Lung (tissue), 11 donors: ENCODE measurements at regions not wholly inside any gene's neighbourhood (a gene's known extent, or its start where the extent isn't known, plus 50 kb on each side); places are given as distances from the start of the nearest gene placed in this dataset.

Experiments used
- ATAC-seq: fragments of 200-7000 bp; cut with Tn5 transposase; one replicate; pipeline ENCODE4 v1.9.1; 2020; ENCODE audit warnings: moderate number of reproducible peaks; ENCODE audit not compliant: insufficient read depth, low FRiP score
- DNase-seq, 3 donors: peaks; one replicate each; pipeline ENCODE4 v3.0.0-alpha.2; 2013 to 2017
- H3K27ac ChIP-seq, 2 donors: one replicate each; pipeline ENCODE4 v1.5.1; 2013; ENCODE audit warnings: mild to moderate bottlenecking in 2 of 2, moderate library complexity in 2 of 2, control low read depth in 1 of 2, inconsistent platforms in 1 of 2, low read depth in 1 of 2, low read length in 1 of 2
- H3K27me3 ChIP-seq, 3 donors: one replicate each; pipeline ENCODE4 v1.5.1; 2013; ENCODE audit warnings: low read length in 2 of 3; ENCODE audit not compliant: control insufficient read depth in 3 of 3, insufficient read depth in 3 of 3
- H3K36me3 ChIP-seq, 4 donors: one replicate each; pipeline ENCODE4 v1.5.1; 2013; ENCODE audit warnings: low read length in 4 of 4, mild to moderate bottlenecking in 1 of 4, moderate library complexity in 1 of 4; ENCODE audit not compliant: control insufficient read depth in 4 of 4, insufficient read depth in 4 of 4
- H3K4me1 ChIP-seq, 5 donors: one replicate each; pipeline ENCODE4 v1.5.1; 2013; ENCODE audit warnings: low read length in 5 of 5, mild to moderate bottlenecking in 2 of 5, moderate library complexity in 1 of 5; ENCODE audit not compliant: control insufficient read depth in 5 of 5, insufficient read depth in 5 of 5
- H3K4me3 ChIP-seq: one replicate; pipeline ENCODE4 v1.5.1; 2013; ENCODE audit warnings: mild to moderate bottlenecking, control low read depth, moderate library complexity
- H3K9ac ChIP-seq, 2 donors: one replicate each; pipeline ENCODE4 v1.5.1; 2013; ENCODE audit warnings: low read length in 2 of 2, control low read depth in 1 of 2; ENCODE audit not compliant: insufficient read depth in 1 of 2
- H3K9me3 ChIP-seq, 4 donors: one replicate each; pipeline ENCODE4 v1.5.1; 2013; ENCODE audit warnings: low read length in 3 of 4, mild to moderate bottlenecking in 1 of 4, moderate library complexity in 1 of 4; ENCODE audit not compliant: control insufficient read depth in 4 of 4, insufficient read depth in 3 of 4
- WGBS, 2 donors: extraction: QIAGEN DNeasy Blood & Tissue Kit; methylation state at CpG; one replicate each; pipeline ENCODE4 v1.1.7; 2013; 5-methylcytosine and 5-hydroxymethylcytosine counted together
- TF ChIP-seq, protein P1 (sequence below): IDR thresholded peaks from 2 replicates; pipeline ENCODE4 v1.5.1; 2012; ENCODE audit warnings: mild to moderate bottlenecking; ENCODE audit errors: control extremely low read depth, extremely low read depth
- donor health status: control.
- donor health status: control.
- donor health status: Bipolar disorder and iron deficiency.
- donor health status: healthy.
- donor health status: DM: yes; HTN: yes; CAD: no.

DNA sequence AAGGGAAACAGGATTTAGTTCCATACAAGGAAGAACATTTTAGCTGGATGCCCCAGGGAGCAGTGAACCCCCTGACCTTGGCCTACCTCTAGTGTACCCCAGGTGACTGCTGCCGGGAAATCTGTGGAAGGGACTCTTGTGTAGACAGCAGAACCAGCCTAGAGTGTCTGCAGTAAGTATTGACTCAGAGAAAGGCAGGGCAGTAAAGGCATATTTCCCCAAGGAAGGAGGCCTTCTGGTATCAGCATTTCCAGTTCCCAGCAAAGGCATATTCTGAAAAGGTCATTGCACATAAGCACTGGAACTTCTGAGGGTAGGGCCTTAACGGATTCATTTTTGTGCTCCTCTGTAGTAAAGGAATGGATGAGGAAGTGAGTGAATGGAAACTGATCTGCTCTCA, 246.2 kb downstream of the FAM43A start:
- Histone ChIP-seq H3K27ac (peak overlapping the region in 1 of 2 donors; percentile 71), H3K4me1 (peaks cover 9 to 18% (median 15%) of the 10 kb centered on the region in 5 donors), H3K27me3 (no peaks in the 10 kb centered on the region), H3K36me3 (no peaks in the 10 kb centered on the region), H3K9me3 (peaks cover 0 to 1% (median 0%) of the 10 kb centered on the region in 4 donors), H3K9ac (no peak overlapping the region), H3K4me3 (no peak overlapping the region)
- DNase-seq, result no peak
- TF ChIP-seq, protein P1, sequence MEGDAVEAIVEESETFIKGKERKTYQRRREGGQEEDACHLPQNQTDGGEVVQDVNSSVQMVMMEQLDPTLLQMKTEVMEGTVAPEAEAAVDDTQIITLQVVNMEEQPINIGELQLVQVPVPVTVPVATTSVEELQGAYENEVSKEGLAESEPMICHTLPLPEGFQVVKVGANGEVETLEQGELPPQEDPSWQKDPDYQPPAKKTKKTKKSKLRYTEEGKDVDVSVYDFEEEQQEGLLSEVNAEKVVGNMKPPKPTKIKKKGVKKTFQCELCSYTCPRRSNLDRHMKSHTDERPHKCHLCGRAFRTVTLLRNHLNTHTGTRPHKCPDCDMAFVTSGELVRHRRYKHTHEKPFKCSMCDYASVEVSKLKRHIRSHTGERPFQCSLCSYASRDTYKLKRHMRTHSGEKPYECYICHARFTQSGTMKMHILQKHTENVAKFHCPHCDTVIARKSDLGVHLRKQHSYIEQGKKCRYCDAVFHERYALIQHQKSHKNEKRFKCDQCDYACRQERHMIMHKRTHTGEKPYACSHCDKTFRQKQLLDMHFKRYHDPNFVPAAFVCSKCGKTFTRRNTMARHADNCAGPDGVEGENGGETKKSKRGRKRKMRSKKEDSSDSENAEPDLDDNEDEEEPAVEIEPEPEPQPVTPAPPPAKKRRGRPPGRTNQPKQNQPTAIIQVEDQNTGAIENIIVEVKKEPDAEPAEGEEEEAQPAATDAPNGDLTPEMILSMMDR, result no peak
- no peak for ATAC-seq
- 75 to 84% methylated on average over 2 of the region's 2 CpGs for WGBS, 2 donors

DNA sequence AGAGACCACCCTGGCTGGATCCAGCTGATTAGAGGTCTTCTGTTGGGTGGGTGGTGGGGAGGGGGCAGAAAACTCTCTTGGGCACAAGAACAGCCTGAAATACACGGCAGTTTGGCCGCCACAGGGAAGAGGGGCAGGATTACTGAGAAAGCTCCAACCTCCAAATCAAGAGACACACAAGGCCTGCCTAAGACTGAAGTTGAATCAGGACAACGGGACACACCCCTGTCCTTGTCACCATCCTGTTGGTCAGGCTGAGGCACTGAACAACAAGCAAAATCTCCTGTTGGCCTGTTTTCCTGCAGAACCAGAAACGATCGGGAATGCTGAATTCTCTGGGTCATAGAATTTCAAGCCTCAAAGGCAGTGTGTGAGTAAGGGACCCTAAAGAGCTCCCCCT, 247.8 kb downstream of the FAM43A start:
- 92 to 96% methylated on average over 5 of the region's 5 CpGs for WGBS, 2 donors
- Histone ChIP-seq H3K9me3 (peaks cover 0 to 1% (median 0%) of the 10 kb centered on the region in 4 donors), H3K27ac (no peak overlapping the region), H3K27me3 (no peaks in the 10 kb centered on the region), H3K9ac (no peak overlapping the region), H3K36me3 (no peaks in the 10 kb centered on the region), H3K4me1 (peaks cover 9 to 15% (median 12%) of the 10 kb centered on the region in 5 donors), H3K4me3 (no peak overlapping the region)
- TF ChIP-seq, protein P1, result no peak
- DNase-seq (no peak), ATAC-seq (no peak)

DNA sequence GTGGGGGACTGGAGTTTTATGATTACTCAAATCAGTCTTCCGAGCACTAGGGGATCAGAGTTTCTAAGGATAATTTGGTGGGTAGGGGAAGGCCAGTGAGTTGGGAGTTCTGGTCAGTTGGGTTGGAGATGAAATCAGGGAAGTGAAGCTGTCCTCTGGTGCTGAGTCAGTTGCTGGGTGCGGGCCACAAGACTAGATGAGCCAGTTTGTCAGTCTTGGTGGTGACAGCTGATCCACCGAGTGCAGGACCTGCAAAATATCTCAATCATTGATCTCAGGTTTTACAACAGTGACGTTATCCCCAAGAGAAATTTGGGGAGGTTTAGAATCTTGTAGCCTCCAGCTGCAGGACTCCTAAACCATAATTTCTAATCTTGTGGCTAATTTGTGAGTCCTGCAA, 249.4 kb downstream of the FAM43A start:
- no peak for ATAC-seq
- Histone ChIP-seq H3K4me3 (no peak overlapping the region), H3K36me3 (no peaks in the 10 kb centered on the region), H3K9ac (no peak overlapping the region), H3K27me3 (no peaks in the 10 kb centered on the region), H3K9me3 (no peaks in the 10 kb centered on the region), H3K27ac (no peak overlapping the region), H3K4me1 (peaks cover 6 to 19% (median 9%) of the 10 kb centered on the region in 5 donors)
- DNase-seq, result no peak
- TF ChIP-seq, protein P1, result no peak
- WGBS, 2 donors, result 80 to 85% methylated on average over 4 of the region's 4 CpGs
